CD4-positive, alpha-beta T cell treated with Interleukin-6 at 100 ng/mL for 8 hours (primary cell): ENCODE measurements at regions not wholly inside any gene's neighbourhood (a gene's known extent, or its start where the extent isn't known, plus 50 kb on each side); places are given as distances from the start of the nearest gene placed in this dataset.
"Not testable (repeated sequence)": the region's sequence is repeated elsewhere in the genome, so short reads cannot be mapped to it uniquely, and the experiment has no call there.

Experiments
- DNase-seq: peaks from one replicate; pipeline ENCODE4 v3.0.0-alpha.2; 2020; ENCODE audit warnings: mixed read lengths, low spot score

DNA sequence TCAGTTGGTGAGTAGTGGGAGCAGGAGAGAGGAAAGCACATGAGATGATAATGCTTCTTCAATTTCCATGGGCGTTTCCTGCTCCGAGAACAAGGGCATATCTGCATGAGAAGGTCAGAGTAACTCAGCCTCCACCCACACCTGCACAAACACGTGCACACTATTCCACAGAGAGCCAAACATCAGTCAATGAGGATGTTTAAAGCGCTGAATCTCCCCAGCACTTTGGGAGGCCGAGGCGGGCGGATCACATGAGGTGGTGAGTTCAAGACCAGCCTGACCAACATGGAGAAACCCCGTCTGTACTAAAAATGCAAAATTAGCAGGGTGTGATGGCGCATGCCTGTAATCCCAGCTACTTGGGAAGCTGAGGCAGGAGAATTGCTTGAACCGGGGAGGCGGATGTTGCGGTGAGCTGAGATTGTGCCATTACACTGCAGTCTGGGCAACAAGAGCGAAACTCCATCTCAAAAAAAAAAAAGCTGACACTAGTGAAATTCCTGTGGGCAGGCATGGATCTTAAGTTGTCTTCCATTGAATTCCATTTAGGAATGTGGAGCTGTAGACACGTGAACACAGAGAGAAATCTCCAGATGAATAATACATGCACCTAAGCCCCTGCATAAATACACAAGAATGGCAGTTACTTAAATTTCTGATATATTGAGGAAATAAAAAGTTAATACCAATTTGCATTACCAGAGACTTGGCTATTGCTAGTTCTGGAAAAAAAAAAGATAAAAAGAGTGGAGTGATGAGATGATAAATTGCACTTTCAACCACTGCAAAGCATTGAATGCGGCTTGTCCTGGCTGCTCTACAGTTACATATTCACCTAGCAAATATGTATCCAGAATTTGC lies 1097.4 kb upstream of the TMEM132C start:
- no peak for DNase-seq

DNA sequence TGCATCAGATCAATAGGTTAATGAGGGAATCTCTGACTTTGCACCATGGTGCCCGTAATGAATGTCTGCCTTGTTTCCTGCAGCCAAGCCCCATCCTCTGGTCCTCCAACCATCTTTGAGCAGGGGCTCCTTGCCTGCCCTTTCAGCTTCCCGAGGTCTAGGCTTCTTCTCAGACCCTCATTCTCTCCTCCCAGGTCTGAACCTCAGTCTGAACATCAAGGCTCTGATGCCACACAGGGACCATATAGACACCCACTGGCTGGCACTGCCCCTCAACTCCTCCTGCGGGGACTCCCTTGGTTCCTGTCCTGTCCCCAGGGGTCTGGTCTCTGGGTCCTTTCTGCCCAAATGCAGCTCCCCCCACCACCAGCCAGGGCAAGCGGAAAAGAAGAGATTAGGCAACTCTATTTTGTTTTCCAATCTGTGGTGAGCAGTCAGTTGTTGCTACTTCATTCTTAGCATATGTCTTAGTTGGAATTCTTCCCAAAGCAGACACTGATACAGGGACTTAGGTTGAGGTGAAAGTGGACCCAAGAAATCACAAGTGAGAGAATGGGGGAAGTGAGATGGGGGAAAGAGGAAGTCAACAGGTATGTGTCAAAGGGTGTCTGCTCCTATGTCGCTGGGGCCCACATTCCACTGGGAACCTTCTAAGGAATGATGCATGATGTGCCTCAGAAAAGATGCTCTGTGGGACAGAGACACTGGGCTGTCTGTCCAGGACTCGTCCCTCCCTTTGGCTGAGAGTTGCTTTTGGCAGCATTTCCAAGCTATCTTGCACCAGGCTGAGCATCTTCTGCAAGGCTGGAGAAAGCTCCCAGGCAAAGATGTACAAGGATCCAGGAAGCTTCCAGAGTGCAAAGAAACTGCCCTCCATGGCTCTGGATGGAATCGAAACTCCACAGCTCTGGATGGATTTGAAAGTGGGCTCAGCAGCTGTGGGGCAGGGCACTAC lies 1096.5 kb upstream of the TMEM132C start:
- DNase-seq = no peak

GRCh38 chr12:127172861-127173260 lies 1094.1 kb upstream of the TMEM132C start:
- no peak for DNase-seq

DNA sequence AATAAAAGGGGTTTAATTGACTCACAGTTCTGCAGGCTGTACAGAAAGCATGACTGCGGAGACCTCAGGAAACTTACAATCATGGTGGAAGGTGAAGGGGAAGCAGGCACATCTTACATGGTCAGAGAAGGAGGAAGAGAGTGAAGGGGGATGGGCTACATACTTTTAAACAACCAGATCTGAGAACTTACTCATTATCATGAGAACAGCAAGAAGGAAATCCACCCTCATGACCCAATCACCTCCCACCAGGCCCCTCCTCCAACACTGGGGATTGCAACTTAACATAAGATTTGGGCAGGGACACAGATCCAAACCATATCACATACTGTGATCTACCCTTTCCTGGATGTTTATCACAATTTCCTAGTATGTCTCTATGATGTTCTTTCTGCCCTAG lies 1093.0 kb upstream of the TMEM132C start:
- not testable (repeated sequence) for DNase-seq

- no peak for DNase-seq
Measured at GRCh38 chr12:127174881-127175280, 1092.1 kb upstream of the TMEM132C start.

DNA sequence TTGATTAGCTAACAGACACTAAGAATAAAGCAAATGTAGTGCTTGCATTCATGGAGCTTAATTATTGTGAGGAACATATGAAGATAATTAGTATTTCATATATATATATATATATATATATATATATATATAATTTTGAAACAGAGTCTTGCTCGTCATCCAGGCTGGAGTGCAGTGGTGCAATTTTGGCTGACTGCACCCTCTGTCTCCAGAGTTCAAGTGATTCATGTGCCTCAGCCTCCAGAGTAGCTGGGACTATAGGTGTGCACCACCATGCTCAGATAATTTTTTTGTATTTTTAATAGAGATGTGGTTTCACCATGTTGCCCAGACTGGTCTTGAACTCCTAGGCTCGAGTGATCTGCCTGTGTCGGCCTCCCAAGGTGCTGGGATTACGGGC lies 1091.6 kb upstream of the TMEM132C start:
- no peak for DNase-seq

DNA sequence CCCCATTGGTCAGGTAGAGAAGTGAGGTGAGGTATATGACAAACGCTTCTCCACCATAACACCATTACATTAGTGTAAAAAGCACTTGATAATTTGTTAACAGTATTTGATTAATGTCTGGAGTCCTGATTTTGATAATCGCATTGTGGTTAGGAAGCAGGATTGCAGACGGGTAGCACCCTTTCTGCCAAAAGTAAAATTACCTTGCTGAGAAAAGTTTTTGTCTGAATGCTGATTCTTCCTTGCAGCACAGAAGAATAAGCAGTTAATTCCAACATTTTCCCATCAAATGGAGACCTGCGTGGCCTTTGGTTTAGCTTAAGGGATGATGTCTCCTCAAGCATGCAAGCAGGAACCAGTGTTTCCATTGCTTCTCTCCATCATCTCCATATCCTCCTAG lies 1090.2 kb upstream of the TMEM132C start:
- DNase-seq = no peak

DNA sequence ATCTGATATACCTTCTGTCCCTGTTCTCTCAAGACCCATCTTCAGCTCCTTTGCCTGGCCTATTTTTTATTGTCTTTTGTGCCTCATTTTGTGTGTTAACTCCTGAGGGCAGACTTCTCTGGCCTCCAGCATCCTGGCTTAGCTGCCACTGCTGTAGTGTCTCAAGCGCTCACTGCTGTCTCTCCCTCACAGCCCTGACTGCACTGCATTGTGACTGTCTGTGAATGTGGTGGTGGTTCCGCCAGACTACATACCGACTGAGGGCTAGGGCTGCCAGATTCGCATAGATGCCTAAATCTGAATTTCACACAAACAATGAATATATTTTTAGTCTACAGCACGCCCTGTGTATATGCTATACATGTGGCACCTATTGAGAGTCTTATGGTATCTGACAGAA lies 1088.9 kb upstream of the TMEM132C start:
- DNase-seq = no peak

DNA sequence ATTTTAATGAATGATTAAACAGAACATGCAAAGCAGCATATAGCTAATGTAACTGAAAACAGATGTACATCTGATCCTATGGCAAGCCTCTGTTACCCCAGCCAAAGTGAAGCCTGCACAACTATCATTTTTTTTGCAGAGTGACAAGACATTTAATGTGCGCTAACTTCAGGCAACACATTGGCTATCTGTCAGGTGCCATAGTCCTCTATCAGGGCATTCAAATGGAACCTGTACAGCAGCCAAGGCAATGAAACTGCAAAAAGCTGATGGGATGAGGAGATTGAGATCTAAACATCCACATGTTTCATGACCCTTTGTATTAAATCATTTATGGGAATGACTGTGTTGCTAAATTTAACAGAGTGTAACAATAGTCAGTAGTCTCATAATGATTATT lies 1088.5 kb upstream of the TMEM132C start:
- no peak for DNase-seq

DNA sequence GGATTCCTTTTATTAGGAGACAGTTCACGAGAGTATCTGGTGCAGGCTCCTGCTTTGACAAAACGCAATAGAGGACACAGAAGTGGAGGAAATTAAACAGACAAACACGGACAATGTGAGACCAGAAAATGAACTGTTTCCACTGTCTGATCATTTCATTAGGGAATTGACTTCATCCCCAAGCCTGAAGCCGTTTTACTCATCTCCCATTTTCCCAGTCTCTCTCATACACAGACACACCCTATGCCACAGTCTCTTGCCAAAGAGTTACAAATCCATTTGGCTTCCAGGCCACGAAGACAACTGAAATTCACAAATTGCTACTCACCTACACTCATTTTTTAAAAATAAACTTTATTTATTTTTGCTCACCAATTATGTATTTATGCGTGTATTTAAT lies 1087.8 kb upstream of the TMEM132C start:
- DNase-seq = no peak

GRCh38 chr12:127182018-127182417 lies 1085.0 kb upstream of the TMEM132C start:
- no peak for DNase-seq

GRCh38 chr12:127189992-127190391 lies 1077.0 kb upstream of the TMEM132C start:
- no peak for DNase-seq

DNA sequence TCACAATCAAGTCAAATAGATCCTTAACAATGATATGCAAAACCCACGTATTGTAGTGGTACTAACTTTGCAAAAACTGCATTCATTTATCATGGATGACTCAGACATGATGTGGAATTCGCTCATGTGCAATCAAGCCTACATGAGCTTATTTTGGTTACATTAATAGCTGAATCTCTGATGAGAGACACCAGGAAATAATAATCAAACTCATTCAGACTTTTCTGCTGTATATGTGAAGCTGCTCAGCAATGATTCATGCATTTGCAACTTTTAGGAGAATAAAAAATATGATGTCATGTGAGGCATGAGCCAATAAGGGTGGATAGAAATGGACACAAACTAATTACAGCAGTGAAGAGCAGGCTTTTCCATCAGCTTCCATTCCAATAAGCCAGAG lies 1075.8 kb upstream of the TMEM132C start:
- DNase-seq = no peak

DNA sequence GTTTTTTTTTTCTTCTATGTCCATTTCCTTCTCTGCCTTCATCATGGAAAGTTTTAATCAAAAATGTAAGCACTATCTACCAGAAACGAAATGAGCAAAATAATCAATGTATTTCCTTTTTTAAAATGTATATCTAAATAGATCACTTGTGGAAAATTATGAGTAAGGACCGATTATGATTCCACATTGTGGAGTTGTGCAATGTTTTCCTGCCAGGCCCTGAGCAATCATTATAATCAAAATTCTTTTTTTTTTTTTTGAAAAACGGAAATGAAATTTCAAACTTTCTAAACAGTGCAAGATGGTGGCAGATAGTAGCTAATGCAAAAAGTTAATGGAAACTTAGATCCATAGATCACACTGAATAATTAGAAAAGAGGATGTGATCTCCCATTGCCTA lies 1074.6 kb upstream of the TMEM132C start:
- no peak for DNase-seq

DNA sequence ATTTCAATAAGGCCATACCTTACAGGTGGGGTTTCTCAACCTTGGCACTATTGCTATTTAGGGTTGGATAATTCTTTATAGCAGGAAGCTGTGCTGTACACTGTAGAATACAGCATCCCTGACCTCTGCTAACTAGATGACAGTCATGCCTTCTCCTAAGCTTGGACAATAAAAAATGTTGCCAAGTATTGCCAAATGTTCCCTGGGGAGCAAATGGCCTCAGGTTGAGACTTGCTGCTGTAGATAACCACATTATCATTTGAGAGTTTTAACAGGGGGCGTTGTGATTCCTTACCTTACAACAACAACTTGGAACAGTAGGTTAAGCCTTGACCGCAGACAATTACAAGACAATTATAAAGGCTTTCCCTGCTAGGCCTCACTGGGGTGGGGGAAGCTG lies 1073.6 kb upstream of the TMEM132C start:
- DNase-seq = no peak

DNA sequence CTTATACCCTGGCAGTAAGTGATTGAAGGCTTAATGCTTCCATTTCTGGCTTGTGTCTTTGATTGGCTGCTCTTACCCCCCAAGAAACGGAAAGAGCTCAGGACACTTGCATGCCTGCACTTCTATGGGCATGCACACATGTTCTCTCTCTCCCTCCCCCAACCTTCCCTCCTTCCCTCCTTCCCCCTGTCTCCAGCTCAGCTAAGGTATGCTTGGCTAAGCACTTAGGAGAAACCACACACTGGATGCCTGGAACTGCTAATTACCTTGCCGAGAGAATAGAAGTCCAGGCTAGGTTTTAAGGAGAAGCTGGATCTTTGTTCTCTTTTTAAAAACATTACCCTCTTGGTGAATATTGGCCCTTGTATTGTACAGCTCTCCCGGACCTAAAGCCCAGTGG lies 1072.8 kb upstream of the TMEM132C start:
- no peak for DNase-seq

DNA sequence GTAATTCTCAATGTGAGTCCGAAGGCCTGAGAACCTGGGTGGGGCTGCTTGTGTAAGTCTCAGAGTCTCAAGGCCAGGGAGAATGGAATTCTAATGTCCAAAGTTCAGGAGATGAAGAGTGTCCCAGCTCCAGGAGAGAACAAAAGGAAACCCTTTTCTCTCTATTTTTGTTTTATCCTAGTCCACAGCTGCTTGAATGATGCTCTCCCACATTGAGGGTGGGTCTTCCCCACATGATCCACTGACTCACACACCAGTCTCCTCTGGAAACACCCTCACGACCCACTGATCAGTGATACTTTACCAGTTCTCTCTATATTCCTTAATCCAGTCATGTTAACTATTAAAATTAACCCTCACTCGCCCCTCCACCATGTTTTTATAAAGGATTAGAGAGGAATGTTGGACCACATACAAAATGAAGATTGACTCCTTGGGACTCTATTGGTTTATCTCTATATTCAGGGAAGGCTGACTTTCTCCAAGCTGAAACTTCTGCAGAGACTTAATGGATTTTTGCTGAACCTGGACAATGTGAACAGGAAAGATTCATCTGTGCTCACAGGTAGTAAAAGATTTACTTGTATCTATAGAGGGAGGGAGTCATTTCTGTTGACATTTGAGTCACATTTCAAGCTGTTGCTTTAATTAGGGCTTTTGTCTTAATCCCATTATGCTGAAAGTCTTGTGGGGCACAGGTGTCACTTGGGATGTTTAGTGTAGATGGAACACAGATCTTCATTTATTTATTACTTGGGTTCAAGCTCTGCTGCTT lies 1061.0 kb upstream of the TMEM132C start:
- no peak for DNase-seq

DNA sequence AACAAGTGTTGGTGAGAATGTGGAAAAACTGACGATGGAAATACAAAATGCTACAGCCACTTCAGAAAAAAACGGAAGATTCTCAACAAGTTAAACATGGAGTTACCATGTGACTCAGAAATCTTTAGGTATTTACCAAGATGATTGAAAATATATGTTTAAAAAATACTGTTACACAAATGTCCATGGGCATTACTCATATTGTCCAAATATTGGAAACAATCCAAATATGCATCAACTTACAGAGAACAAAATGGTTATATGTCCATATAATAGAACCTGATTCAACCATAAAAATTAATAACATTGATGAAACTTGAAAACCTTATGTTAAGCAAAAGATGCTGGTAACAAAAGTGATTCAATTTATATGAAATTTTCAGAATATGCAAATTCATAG lies 1057.7 kb upstream of the TMEM132C start:
- DNase-seq = no peak

GRCh38 chr12:127214186-127214585 lies 1052.8 kb upstream of the TMEM132C start:
- DNase-seq = no peak

- no peak for DNase-seq
Measured at GRCh38 chr12:127223011-127223410, 1044.0 kb upstream of the TMEM132C start.

DNA sequence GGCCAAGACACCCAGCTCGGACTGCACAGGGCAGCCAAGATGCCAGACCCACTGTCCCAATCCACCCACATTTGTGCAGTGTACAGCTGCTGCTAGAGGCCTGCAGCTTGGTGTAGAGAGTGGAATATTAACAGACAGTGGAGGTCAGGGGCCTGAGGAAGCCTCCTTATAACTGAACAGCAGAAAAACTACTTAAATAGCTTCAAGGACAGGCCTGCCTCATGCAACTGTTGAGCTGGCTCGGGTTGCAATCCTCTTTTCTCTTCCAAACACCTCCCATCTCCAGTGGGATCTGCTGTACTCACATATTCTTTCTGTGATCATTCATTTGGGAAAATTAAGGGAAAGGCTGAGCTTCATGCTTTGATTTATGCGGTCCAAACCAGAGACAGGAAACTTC lies 1043.2 kb upstream of the TMEM132C start:
- no peak for DNase-seq

- no peak for DNase-seq
Measured at GRCh38 chr12:127230843-127231260, 1036.1 kb upstream of the TMEM132C start.
